Karpas-422 (cell line): ENCODE measurements at regions not wholly inside any gene's neighbourhood (a gene's known extent, or its start where the extent isn't known, plus 50 kb on each side); places are given as distances from the start of the nearest gene placed in this dataset.

Experiments
- DNase-seq: peaks from one replicate; pipeline ENCODE4 v3.0.0-alpha.2; 2015
- H2AFZ ChIP-seq: fragments of 200-600 bp; sonication (generic); 2 replicates; pipeline ENCODE4 v1.6.1; 2014; ENCODE audit warnings: antibody characterized with exemption, low read length, mixed read lengths
- H3K27ac ChIP-seq: fragments of 200-600 bp; sonication (generic); 2 replicates; pipeline ENCODE4 v1.5.1; 2014; ENCODE audit warnings: mild to moderate bottlenecking, low read length, moderate library complexity
- H3K27me3 ChIP-seq: fragments of 200-600 bp; sonication (generic); 2 replicates; pipeline ENCODE4 v1.6.1; 2014; ENCODE audit warnings: low read length, mixed read lengths
- H3K36me3 ChIP-seq: fragments of 200-600 bp; sonication (generic); 2 replicates; pipeline ENCODE4 v1.6.1; 2014; ENCODE audit warnings: low read length, mixed read lengths; ENCODE audit not compliant: insufficient read depth
- H3K4me1 ChIP-seq: fragments of 200-600 bp; sonication (generic); 2 replicates; pipeline ENCODE4 v1.6.1; 2014; ENCODE audit warnings: mild to moderate bottlenecking, low read length, mixed read lengths
- H3K4me2 ChIP-seq: fragments of 200-600 bp; sonication (generic); 2 replicates; pipeline ENCODE4 v1.6.1; 2014; ENCODE audit warnings: low read length, low read depth, mild to moderate bottlenecking; ENCODE audit not compliant: poor library complexity, severe bottlenecking
- H3K4me3 ChIP-seq: fragments of 200-600 bp; sonication (generic); 2 replicates; pipeline ENCODE4 v1.5.1; 2014; ENCODE audit warnings: mild to moderate bottlenecking, antibody characterized with exemption, low read length, mixed read lengths
- H3K79me2 ChIP-seq: fragments of 200-600 bp; sonication (generic); 2 replicates; pipeline ENCODE4 v1.6.1; 2014; ENCODE audit warnings: mild to moderate bottlenecking, low read length, mixed read lengths
- H3K9ac ChIP-seq: fragments of 200-600 bp; sonication (generic); 2 replicates; pipeline ENCODE4 v1.6.0; 2014; ENCODE audit warnings: low read length
- H3K9me2 ChIP-seq: fragments of 200-600 bp; sonication (generic), shearing (Covaris generic); replicated peaks from 2 replicates; pipeline ENCODE4 v1.6.0; 2014; ENCODE audit warnings: mild to moderate bottlenecking, low read length, moderate library complexity; ENCODE audit not compliant: insufficient read depth
- H3K9me3 ChIP-seq: fragments of 300-700, 200-600 bp; sonication (generic); 2 replicates; pipeline ENCODE4 v1.6.1; 2014; ENCODE audit warnings: low read length, mixed read lengths
- H4K20me1 ChIP-seq: fragments of 200-600 bp; sonication (generic); 2 replicates; pipeline ENCODE4 v1.6.1; 2014; ENCODE audit warnings: mild to moderate bottlenecking, antibody characterized with exemption, low read length, low read depth; ENCODE audit not compliant: insufficient read depth

DNA sequence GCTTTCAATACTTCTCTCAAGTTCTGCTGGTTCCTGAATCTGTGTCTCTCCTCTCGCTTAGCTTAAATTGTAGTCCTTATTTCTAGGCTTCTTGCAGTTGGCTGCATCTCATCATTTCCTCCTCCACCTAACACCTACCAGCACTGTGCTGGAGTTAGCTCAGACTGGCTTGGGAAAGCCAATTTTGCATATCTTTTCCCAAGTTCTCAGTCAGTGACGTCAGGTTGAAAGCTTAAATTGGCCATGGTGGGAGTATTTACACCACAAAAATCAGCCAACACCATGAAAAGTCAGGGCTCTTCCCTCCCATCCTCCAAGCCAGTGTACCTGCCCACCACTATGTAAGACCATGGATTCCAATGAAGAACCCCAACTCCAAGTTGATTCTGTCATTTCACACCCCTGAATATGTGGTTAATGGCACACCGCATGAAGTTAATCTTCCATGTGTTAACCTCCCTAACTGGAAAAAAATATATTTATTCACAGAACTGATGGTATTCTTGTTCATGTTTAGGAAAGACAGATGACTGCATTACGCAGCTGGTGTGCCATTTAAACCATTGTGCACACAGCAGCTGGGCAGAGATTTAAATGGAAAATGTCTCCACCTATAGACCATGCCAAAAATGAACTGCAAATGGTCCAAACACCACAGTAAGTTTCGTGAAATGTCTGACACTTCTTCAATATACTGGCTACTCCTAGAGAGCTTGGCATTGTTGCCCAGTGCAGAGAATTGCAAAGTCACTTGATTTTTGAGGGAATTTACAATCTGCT lies 274.1 kb upstream of the MAP3K7 start:
- no peak overlapping the region for H3K4me2 ChIP-seq
- DNase-seq, result peak; percentile 61

DNA sequence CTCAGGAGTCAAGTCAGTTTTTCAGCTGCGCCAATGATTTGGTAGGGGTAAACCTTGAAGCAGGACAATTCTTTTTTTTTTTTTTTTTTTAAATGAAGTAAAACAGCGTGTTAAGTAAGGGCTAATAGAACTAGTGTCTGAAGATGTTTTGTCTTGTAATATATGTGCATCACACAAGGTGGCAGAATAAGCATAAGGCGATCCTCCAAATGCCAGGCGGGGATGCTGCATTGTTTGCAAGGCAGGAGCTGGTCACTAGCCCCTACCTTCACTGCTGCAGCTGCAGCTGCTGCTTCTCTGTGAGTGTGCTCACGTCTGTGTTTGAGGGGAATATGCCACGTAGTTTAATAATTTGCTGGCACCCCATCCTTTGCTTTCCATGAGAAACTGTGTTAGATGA lies 272.7 kb upstream of the MAP3K7 start:
- Histone ChIP-seq H3K9ac (no peak overlapping the region), H3K4me3 (no peak overlapping the region), H3K27ac (no peak overlapping the region), H3K4me1 (no peaks in the 10 kb centered on the region), H2AFZ (no peak overlapping the region), H3K27me3 (no peaks in the 10 kb centered on the region), H3K36me3 (no peaks in the 10 kb centered on the region), H3K79me2 (no peaks in the 10 kb centered on the region), H3K9me2 (no peaks in the 10 kb centered on the region), H3K9me3 (no peaks in the 10 kb centered on the region), H4K20me1 (no peaks in the 10 kb centered on the region), H3K4me2 (no peak overlapping the region)
- peak; percentile 40 for DNase-seq

More for the DNA sequence above, 274.1 kb upstream of the MAP3K7 start:
- Histone ChIP-seq H3K27me3 (no peaks in the 10 kb centered on the region), H3K9ac (no peak overlapping the region), H3K9me2 (no peaks in the 10 kb centered on the region), H3K27ac (no peak overlapping the region), H4K20me1 (no peaks in the 10 kb centered on the region), H2AFZ (no peak overlapping the region), H3K4me1 (no peaks in the 10 kb centered on the region), H3K9me3 (no peaks in the 10 kb centered on the region), H3K79me2 (no peaks in the 10 kb centered on the region), H3K4me3 (no peak overlapping the region), H3K36me3 (no peaks in the 10 kb centered on the region)

DNA sequence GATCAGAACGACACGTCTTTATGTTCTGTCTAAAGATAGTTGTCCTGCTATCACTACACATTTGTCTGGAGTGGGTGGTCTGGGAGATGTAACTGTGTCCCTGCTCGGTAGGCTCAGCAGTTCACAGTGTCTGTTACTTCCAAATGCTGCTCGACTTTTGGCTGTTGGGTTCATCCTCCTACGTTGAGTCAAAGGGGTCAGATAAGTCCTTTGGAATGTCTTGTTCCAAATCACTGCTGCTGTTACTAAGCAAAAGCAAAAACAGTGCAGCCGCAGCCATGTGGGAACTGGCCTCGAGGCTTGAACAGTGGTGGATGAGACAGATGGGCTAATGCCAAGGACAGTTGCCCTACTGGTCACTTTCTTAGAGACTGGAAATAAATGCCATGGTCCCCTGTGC lies 272.2 kb upstream of the MAP3K7 start:
- H3K79me2 ChIP-seq, result no peaks in the 10 kb centered on the region
- no peak overlapping the region for H3K27ac ChIP-seq
- H2AFZ ChIP-seq, result no peak overlapping the region
- peak; percentile 6 for DNase-seq
- H3K4me2 ChIP-seq, result no peak overlapping the region
- no peak overlapping the region for H3K9ac ChIP-seq
- H4K20me1 ChIP-seq, result no peaks in the 10 kb centered on the region
- H3K9me2 ChIP-seq, result no peaks in the 10 kb centered on the region
- no peaks in the 10 kb centered on the region for H3K4me1 ChIP-seq
- no peaks in the 10 kb centered on the region for H3K27me3 ChIP-seq
- no peaks in the 10 kb centered on the region for H3K36me3 ChIP-seq
- H3K4me3 ChIP-seq, result no peak overlapping the region
- H3K9me3 ChIP-seq, result no peaks in the 10 kb centered on the region

DNA sequence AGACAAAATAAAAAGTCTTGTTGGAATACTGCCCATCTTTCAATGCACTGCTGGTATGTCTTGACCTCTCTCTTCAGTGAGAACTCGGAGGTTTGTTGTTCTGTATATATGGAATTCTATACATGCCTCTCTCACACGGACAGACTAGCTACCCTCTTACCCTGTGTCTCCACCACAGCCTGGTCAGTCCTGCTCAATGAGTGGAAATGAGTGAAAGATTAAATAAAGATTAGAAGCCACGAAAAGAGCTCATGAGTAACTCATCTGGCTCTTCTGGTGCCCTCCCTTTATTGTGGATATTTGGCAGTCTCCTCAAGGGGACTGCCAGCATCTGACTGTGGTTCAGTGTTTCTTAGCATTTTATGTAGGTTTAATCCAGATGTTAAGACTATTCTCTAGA lies 262.8 kb upstream of the MAP3K7 start:
- no peak overlapping the region for H3K4me2 ChIP-seq
- H3K27ac ChIP-seq, result no peak overlapping the region
- H4K20me1 ChIP-seq, result no peaks in the 10 kb centered on the region
- H3K27me3 ChIP-seq, result no peaks in the 10 kb centered on the region
- no peak for DNase-seq
- H3K36me3 ChIP-seq, result no peaks in the 10 kb centered on the region
- no peaks in the 10 kb centered on the region for H3K9me2 ChIP-seq
- H3K9me3 ChIP-seq, result no peaks in the 10 kb centered on the region
- no peaks in the 10 kb centered on the region for H3K4me1 ChIP-seq
- no peak overlapping the region for H3K4me3 ChIP-seq
- H2AFZ ChIP-seq, result no peak overlapping the region
- no peaks in the 10 kb centered on the region for H3K79me2 ChIP-seq
- no peak overlapping the region for H3K9ac ChIP-seq

DNA sequence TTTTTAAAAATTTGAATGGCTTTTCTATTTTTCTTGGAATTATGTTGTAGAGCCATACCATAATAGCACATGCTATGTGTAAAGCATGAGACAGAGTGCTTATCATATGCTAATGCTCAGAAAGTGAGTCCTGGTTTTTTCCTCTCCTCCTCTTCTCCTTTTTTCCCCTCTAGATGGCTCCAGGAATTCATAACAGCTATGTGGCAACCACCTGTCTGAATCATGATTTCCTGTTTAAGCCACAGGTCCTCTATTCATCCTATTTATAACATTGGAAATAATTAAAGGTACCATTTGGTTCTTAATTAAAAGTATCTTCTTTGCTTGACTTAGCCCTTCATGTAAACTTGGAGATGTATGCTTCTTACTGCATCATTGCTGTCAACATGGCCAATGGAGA lies 260.0 kb upstream of the MAP3K7 start:
- H3K9me3 ChIP-seq, result no peaks in the 10 kb centered on the region
- H3K9ac ChIP-seq, result no peak overlapping the region
- H3K79me2 ChIP-seq, result no peaks in the 10 kb centered on the region
- no peak overlapping the region for H3K4me2 ChIP-seq
- no peaks in the 10 kb centered on the region for H3K9me2 ChIP-seq
- H3K27me3 ChIP-seq, result no peaks in the 10 kb centered on the region
- H2AFZ ChIP-seq, result no peak overlapping the region
- no peak for DNase-seq
- no peaks in the 10 kb centered on the region for H3K4me1 ChIP-seq
- no peaks in the 10 kb centered on the region for H4K20me1 ChIP-seq
- H3K36me3 ChIP-seq, result no peaks in the 10 kb centered on the region
- no peak overlapping the region for H3K4me3 ChIP-seq
- no peak overlapping the region for H3K27ac ChIP-seq

DNA sequence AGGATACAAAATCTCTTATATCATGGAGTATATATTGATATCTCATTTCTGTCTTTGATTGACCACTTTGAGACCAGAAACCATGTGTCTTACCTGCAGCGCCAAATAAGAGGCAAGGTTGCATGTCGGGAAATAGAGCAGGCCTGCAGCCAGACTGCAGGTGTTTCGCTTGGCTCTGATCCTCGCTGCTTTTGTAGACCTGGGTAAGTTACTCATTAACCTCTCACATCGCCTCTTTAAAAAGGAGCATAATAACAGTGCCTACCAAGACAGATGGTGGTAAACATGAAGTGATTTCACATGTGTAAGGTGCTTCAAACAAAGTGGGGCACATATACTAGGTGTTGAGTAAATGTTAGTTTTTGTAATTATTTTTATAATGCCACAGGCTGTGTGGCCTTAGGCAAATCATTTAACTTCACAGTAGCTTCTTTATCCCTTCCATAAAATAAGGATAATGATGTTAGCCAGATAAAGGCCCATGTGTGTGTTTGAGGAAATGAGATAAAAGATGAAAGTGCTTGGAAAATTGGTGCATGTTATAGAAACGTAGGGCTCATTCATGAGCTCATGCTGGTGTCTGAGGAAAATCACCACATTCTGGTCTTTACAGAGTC lies 248.8 kb upstream of the MAP3K7 start:
- no peak overlapping the region for H3K4me3 ChIP-seq
- H3K36me3 ChIP-seq, result no peaks in the 10 kb centered on the region
- no peaks in the 10 kb centered on the region for H4K20me1 ChIP-seq
- no peak for DNase-seq
- no peak overlapping the region for H2AFZ ChIP-seq
- H3K27me3 ChIP-seq, result no peaks in the 10 kb centered on the region
- H3K4me1 ChIP-seq, result no peaks in the 10 kb centered on the region
- no peak overlapping the region for H3K4me2 ChIP-seq
- no peaks in the 10 kb centered on the region for H3K79me2 ChIP-seq
- H3K27ac ChIP-seq, result no peak overlapping the region
- H3K9ac ChIP-seq, result no peak overlapping the region
- H3K9me3 ChIP-seq, result no peaks in the 10 kb centered on the region
- no peaks in the 10 kb centered on the region for H3K9me2 ChIP-seq

DNA sequence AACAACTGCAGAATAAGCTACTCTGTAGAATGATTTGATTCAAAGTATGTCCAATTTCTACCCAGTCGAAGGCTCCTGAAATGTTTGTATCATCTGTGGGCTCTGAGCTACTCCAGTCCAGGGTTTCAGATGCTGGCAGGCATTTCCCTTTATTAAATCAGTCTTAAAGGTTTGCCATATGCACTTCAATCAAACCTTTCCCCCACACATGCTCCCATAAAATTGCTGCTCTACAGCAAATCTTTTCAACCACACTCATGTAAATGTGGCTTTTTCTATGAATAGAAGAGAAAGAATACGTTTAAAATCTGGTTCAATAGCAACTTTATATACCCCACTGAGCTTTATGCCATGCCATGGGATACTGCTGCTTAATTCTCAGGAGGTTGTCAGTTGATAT lies 242.4 kb upstream of the MAP3K7 start:
- no peak overlapping the region for H2AFZ ChIP-seq
- no peaks in the 10 kb centered on the region for H3K79me2 ChIP-seq
- H3K36me3 ChIP-seq, result no peaks in the 10 kb centered on the region
- no peaks in the 10 kb centered on the region for H3K9me3 ChIP-seq
- H4K20me1 ChIP-seq, result no peaks in the 10 kb centered on the region
- H3K27ac ChIP-seq, result no peak overlapping the region
- no peak for DNase-seq
- no peaks in the 10 kb centered on the region for H3K4me1 ChIP-seq
- H3K9me2 ChIP-seq, result no peaks in the 10 kb centered on the region
- no peak overlapping the region for H3K4me2 ChIP-seq
- no peaks in the 10 kb centered on the region for H3K27me3 ChIP-seq
- H3K9ac ChIP-seq, result no peak overlapping the region
- no peak overlapping the region for H3K4me3 ChIP-seq

DNA sequence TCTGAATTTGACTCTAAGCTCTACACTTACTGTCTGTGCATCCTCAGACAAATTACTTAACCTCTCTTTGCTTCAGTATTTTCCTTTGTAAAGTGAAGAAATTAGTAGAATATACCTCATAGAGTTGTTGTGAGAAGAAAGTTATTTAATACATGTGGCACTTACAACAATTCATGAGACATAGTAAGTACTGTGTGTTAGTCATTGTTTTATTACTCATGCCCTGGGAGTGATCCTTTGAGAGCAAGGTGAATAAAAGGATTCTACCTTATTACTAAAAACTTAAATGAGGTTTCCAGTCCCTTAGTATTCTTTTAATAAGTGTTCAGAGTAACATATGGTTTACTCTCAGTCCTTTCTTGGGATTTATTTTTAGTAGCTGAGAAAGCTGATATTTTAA lies 233.6 kb upstream of the MAP3K7 start:
- no peak overlapping the region for H3K4me3 ChIP-seq
- no peak overlapping the region for H3K27ac ChIP-seq
- H3K79me2 ChIP-seq, result no peaks in the 10 kb centered on the region
- no peak overlapping the region for H2AFZ ChIP-seq
- no peaks in the 10 kb centered on the region for H3K36me3 ChIP-seq
- no peaks in the 10 kb centered on the region for H3K9me2 ChIP-seq
- no peaks in the 10 kb centered on the region for H3K4me1 ChIP-seq
- H3K4me2 ChIP-seq, result no peak overlapping the region
- no peak overlapping the region for H3K9ac ChIP-seq
- no peak for DNase-seq
- no peaks in the 10 kb centered on the region for H3K27me3 ChIP-seq
- no peaks in the 10 kb centered on the region for H3K9me3 ChIP-seq
- no peaks in the 10 kb centered on the region for H4K20me1 ChIP-seq
